NCI-H1105 treated with DMSO at 0.1 percent for 48 hours (cell line): ENCODE measurements at regions not wholly inside any gene's neighbourhood (a gene's known extent, or its start where the extent isn't known, plus 50 kb on each side); places are given as distances from the start of the nearest gene placed in this dataset.
"Not testable (repeated sequence)": the region's sequence is repeated elsewhere in the genome, so short reads cannot be mapped to it uniquely, and the experiment has no call there.

Experiments used
- DNase-seq: peaks from one replicate; lab custom pipeline; 2025; lab: John Stamatoyannopoulos, UW

DNA sequence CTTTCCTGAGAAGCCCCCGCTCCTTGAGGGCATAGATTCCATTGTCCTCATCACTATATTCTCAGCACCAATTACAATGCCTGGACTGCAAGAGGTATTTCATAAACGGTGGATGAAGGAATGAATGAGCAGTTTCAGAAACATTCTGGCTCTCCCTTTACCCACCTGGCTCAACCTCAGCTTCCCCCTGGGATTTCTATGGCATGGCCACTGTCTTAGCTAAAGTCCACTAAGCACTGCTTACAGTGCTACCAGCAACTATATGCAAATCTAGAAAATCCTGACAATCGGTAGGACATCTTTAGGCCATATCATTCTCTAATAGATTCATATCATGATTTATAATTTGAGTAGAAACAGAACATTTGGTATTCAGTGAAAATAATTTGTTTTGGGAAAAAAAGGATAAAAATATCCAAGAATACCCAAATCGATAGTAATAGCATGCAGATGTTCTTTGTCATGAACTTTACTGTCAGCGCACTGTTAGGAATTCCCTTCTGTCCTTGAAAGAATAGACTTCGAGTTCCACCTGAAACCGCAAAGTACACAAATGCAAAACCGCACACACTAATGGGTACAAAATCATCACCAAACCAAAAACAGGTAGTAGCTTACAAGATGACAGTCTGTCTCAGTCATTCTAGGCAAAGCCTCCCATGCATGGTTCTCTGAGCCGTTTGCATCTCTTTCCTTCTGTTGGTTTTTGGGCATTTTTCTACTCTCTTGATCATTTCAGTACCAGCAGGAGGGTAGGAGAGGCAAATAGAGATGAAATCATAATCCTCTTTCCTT is 303.6 kb upstream of the ID2 start:
- no peak for DNase-seq

DNA sequence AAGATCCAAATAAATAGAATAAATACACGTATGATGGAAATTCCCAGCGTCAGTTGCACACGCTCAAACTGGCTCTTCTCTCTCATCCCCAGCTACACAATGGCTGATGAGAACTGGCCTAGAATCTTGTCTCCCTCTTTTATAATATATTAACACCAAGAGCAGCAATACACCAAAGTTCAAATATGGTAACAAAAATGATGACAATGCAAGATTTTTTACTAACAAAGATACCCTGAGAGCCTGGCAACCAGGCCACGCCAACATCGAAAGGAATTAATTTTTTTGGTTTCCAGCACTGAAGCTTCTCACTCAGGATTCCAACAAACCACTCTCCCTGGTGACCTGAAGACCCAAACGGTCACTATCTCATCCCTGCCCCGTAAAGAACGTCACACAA is 302.7 kb upstream of the ID2 start:
- no peak for DNase-seq

DNA sequence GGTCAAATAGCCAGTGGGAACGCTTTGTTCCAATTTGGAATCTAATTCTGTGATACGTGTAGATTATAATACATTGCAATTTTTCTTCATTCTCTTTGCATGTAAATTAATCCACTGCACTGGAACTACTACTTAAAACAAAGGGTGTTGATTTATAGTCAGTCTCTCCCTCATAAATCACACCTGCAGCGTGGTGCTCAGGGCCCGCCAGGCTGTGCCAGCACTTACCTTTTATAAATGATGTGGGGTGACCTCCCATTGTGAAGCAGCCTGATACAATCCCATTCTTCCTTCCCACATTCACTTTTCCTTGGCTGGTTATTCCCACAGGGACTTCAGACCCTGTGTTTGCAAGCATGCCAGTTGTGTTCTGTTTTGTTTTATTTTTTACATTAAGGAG is 302.3 kb upstream of the ID2 start:
- DNase-seq, result no peak

DNA sequence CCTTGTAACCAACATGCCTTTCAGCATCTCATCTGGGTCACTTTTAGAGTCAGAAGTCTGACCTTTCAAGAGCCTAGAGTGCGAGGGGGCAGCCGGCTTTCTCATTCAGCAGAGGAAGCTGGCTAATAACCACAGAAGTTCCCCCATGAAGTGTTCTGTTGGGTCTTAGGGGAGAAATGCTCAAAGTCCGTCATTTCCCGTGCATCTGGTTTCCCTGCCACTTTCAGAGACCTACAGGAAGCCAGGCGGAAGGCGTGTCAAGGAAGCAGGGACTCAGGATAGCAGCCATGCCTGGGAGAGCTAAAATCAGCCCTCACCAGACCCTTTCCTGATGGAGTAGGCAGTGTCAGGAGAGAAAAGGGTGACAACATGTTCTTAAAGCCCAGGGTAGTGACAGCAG is 301.8 kb upstream of the ID2 start:
- DNase-seq, result no peak

DNA sequence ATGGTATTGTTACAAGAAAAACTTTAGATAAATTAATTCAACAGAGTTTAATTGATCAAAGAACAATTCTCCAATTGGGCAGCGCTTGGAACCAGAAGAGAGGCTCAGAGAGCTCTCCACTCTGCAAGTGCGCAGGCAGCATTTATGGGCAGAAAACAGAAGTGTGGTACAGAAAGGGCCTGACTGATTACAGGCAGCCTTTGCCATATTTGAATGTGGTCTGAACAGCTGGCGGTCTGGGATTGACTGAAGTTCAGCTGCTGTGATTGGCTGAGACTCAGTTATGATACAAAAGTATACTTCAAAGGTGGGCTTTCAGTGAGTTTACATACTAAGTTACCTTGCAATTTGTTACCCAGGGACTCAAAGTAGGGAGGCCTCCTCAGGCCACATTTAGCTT is 301.3 kb upstream of the ID2 start:
- DNase-seq, result no peak

DNA sequence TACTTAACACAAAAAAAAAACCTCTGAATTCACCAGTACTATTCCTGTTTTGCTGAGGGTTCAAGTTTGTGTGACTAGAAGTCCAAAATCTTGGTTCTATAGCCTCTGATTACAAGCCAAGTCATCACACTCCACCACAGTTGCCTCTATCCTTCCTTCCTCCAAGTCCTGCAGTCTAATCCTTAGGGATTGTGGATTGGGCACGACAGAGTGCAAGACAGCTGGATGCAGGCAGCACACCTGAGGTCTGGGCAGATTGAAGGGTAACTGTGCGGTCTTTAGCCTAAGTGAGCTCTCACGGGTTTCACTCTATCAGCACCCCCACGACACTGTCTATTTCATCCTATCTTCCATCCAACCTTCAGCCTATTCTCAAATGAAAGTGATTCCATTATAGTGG is 299.4 kb upstream of the ID2 start:
- no peak for DNase-seq

DNA sequence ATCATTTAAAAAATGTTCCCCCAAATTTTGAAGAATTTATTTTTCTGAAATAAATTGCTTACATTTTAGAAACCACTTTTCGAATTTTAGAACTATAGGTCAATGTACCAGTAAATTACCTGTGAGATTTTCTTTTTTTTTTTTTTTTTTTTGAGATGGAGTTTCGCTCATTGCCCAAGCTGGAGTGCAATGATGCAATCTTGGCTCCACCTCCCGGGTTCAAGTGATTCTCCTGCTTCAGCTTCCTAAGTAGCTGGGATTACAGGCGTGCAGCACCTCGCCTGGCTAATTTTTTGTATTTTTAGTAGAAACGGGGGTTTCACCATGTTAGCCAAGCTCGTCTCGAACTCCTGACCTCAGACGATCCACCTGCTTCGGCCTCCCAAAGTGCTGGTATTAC is 295.1 kb upstream of the ID2 start:
- DNase-seq, result not testable (repeated sequence)

DNA sequence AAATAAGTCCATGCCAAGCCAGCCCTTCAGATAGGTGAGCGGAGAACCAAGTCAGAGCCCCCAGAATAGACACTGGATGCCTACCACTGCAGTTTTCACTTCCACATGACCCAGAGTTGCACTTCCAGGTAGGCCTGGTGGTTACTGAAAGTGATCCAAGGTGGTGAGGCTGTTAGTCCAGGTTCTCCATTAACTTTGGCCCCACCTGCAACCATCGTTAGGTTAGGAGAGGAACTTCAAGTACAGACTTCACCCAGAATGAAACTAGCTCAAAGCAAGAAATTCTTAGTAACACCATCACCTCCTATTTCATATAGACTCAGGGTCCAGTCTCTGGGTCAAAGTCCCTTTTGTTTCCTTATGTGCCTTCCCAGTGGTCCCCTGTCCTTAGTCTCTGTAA is 293.1 kb upstream of the ID2 start:
- no peak for DNase-seq

DNA sequence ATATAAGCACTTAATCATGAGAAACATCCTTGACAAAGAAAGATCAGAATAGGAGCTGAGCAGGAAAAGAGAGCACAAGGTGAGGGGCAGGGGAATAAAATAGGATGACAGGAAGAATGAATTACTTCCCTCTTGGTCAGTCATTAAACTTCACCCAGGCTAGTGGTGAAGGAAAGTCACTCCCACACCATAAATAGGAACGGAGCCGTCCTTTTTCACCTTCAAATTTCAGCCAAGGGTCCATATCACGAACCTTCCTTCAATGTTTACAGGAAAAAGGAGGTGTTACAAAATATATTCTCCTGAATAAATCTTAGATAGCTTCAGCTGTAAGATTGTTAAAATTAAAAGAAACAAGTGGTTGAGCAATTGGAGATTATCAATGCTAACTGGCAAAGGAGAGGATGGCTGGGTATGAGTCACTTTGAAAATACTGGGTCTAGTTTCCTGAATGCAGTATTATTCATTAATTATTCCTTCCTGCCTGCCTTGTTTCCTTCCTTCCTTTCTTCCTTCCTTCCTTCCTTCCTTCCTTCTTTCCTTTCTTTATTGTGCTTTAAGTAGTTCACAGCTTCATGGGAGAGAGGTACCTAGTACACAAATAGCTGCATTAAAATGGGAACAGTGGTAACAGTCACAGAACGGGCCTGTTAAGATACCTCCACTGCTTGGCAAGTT is 292.3 kb upstream of the ID2 start:
- no peak for DNase-seq

DNA sequence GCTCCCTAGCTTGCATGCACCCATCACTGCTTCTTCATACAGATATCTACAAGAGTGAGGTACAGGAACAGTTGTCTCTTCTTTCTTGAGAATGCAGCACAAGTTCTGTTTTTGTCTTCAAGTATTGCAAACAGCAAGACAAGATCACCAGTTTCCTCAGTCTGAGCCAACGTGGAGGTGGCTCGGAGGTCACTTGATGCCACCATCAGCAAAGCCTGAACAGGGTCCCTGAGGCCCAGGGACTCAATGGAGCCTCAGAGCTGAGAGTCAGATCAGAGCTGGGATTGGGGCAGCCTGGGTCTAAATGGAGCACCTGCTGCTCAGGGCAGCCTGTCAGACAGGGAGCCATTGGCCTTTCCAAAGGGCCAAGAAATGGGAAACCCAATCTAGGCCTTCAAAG is 290.7 kb upstream of the ID2 start:
- DNase-seq, result no peak

DNA sequence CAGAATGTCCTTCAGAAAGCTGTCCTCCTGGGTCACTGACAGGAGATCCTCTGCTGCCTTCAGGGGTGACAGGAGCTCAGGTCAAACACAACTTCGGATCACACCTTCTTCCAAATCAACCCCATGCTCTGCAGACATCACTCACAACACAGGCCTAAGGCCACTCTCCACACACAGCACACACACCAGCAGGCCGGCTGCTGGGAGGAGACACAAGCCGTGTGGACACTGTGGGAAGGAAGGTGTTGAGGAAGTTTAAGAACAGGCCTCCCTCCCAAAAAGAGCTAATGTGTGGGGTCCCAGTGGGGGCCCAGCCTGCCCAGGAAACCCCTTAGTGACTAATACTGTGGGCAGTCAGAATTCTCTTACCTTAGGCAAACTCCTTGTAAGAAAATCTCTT is 290.3 kb upstream of the ID2 start:
- DNase-seq, result no peak

DNA sequence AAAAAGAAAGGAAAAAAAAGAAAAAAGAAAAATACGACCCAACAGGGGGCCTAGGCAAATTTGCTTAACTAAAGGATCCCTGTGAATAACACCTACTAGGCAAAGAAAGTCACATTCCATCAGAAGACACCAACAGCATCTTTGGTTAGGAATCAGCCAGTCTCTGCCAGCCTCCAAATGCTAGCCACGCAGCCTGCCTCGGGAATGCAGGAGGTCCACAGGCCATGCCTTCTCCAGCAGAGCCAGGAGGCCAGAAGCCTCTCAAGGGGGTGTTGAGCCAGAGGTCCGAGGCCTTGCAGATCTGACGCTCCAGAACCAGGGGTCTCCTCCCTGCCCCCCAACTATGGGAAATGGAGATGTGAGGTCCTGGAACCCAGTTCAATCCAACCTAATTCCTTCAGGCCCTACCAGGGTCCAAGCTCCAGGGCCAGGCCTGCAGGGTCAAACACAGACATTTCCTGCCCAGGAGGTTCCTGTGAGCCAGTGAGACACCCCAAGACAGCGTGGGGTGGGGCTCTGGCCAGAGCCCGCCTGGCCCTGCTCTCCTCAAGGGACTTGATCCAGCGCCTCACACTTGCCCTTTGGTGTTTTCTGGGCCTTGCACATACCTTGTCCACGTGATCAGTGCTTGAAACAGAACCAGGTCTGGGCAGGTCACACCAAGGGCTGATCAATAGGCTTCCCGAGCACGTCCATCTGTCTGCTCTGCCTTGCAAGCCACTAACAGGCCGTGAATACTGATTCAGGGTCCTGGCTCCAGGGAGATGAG is 289.6 kb upstream of the ID2 start:
- no peak for DNase-seq

DNA sequence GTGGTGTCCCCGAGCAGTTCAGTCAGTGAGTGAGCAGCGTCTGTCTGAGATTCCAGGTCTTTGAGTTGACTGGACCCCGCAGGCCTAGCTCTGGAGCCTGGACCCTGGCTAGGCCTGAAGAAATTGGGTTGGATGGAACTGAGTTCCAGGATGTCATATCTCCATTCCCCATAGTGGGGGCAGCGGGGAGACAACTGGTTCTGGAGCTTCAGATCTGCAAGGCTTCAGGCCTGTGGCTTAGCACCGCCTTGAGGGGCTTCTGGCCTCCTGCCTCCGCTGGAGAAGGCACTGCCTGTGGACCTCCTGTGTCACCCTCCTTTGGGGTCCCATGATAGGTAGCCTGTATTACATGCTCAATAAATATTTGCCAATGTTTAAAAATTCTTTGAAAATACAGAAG is 288.4 kb upstream of the ID2 start:
- no peak for DNase-seq

DNA sequence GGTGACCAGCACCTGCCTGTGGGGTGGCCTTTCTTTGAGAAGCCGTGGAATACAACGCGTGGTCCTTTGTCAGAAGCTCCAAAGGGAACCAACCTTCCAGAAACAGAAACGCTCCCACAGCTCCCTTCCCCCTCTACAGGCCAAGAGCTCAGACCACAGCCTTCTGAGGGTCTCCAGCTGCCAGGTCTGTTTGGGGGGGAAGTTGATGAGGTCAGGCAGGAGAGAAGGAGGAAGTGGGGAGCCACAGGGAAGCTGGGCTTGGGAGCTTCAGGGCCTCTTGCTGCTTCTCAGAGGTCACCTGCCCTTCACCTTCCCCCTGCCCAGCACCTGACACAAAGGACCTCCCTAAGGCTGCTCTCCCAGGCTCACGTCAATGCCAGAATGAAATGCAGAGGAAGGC is 287.7 kb upstream of the ID2 start:
- DNase-seq, result no peak

DNA sequence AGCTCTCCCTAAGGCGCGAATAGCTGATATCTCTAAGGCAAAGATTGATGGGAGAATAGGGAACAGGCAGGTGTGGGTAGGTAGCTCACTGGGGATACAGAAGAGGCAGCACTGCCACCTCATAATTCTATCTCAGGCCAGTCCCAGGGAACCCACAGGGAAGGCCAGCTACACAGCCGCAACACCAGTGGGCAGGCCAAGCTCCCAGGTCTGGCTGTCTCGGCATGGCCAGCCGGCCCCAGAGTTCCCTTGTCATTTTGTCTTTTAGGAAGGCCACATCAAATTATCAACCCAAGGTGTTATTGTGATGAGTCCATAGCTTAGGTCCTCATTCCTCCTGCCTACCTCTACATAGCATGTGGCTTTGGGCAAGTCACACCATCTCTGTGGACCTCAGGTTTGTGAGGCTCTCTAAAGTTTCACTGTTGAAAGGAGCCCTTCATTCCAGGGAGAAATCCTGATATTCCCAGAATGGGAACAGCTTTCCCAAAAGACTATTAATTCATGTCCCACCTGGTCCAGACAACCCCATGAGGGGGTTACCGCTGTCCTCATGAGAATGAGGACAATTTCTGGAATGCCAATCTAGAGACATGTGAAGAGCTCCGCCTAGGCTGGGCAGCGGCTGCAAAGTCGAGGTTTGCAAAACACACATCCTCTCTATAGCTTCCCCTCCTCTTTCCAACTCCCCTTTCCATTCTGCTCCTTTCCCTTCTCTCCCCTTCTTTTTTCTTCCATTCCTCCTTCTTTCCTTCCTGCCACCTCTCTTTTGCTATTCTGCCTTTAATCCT is 287.1 kb upstream of the ID2 start:
- no peak for DNase-seq

DNA sequence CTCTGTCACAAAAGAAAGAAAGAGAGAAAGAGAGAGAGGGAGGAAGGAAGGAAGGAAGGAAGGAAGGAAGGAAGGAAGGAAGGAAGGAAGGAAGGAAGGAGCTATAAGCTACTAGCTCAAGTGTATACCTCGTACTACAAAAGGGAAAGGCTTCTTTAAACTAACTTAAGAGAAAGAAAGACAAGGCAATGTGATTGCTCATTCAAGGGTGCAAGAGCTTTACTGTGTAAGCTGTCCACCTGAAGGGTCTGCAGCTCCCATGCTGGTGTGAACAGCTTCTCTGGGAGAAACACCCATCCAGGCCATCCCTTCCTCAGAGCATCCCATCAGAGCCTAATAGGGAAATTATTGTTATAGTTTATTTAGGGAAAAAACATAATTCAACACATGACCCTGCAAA is 286.1 kb upstream of the ID2 start:
- DNase-seq, result no peak

DNA sequence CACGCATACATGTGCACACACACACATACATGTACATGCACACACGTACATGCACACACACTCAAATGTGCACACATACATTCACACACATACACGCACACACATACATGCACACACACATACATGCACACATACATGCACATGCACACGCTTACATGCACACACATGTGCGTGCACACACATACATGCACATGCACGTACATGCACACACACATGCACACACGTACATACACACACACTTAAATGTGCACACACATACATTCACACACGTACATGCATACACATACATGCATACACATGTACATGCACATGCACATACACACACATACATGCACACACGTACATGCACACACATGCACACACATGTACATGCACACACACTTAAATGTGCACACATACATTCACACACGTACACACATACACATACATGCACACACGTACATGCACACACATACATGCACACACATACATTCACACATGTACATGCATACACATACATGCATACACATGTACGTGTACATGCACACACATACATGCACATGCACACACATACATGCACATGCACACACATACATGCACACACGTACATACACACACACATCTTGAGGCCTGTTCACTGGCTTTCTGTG is 283.7 kb upstream of the ID2 start:
- no peak for DNase-seq

DNA sequence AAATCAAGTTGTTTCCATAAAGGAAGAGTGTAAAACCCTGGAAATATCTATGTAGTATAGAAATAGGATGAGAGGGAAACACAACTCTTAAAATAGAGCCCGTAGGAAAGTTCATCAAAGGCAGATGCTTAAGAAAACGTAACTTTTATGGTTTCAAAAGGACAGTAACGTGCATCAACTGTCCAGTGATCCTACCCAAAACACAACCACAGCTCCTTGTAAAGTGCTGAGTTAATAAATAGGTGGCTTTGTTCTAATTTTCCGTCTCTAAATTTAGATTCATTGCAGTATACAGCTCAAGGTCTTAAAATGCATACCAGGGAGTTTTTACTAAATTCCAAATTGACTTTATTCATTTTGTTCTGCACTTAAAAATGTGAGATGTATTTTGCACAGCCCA is 282.1 kb upstream of the ID2 start:
- DNase-seq, result no peak

DNA sequence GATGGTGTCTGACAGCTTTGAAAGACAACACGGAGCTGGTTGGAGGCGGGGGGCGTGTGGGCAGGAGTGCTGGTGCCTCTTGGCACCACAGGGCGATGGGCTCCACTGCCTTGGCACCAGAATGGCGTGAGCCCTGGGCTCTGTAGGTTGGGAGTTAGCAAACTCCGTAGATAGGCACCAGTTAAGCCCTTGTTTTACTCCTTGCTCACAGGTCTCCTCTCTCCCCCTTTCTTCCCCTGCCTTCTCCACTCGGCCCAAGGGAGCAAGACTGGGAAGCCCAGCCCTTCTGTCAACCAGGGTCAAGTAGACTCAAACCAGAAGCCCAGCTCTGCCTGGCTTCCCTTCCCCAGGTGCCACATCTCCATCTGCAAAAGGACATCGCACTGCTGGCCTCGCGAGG is 281.7 kb upstream of the ID2 start:
- DNase-seq, result no peak

DNA sequence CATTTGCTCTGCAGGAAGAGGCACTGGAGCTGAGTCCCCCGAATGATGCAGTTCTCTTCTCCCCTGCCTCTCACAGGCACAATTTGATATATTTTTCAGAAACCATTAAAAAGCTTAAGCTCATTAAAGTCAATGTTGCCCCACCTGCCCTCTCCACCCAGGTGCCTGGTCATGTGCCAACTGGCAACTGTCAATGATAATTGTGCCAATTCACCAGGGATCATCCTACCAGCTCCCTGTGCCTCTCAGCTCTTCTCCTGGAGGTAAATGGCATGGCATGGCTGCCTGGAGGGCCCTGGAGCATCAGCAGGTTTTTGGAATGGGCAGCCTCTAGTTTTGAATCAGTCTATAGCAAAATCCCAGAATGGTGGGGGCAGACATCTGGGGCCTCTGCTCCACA is 279.6 kb upstream of the ID2 start:
- DNase-seq, result peak; percentile 94

DNA sequence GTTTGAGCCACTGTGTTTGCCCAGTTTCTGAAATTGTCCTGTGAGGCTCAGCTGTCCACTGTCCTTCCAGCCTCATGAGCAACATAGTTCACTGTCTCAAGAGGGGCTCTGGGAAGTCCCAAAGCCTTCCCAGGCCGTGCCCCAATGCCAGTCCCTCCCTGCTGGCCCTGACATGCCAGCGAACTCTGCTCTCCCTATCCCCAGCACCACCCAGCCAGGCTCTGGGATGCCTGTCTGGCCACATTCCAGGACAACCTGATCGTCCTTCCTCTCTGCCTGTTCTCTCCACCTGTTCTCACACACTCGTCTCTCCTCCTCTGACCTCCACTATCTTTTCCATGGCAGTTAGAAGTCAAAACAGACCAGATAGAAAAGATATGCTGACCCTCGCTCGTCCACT is 278.0 kb upstream of the ID2 start:
- DNase-seq, result no peak

DNA sequence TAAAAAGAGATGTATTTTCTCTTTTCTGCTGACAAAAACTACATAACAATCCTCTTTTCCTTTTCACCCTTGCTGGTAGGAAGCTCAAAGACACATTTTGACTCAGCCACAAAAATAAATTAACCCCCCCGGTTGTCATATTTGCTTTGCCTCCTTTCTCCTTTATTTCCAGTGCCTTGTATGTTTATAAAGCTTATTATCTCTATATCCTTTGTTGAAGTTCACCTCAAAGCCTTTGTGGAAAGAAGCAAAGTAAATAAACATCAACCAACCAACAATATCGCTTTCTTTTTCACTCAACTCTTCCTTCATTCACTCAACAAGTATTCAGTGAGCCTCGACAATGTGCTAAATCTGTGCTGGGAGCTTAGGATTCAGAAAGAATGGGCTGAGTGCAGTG is 276.5 kb upstream of the ID2 start:
- DNase-seq, result no peak
